ACC112 (cell line): ENCODE measurements at regions not wholly inside any gene's neighbourhood (a gene's known extent, or its start where the extent isn't known, plus 50 kb on each side); places are given as distances from the start of the nearest gene placed in this dataset.

ENCODE experiments used
- H2AFZ ChIP-seq: fragments of 200-600 bp; sonication (generic); one replicate; pipeline ENCODE4 v1.6.0; 2017; ENCODE audit warnings: antibody characterized with exemption, low read length; ENCODE audit not compliant: unreplicated experiment
- H3K27ac ChIP-seq: fragments of 200-600 bp; sonication (generic); 2 replicates; pipeline ENCODE4 v1.5.1; 2014; ENCODE audit warnings: low read depth, mild to moderate bottlenecking, antibody characterized with exemption, low read length, moderate library complexity
- H3K27me3 ChIP-seq: fragments of 200-600 bp; sonication (generic); 2 replicates; pipeline ENCODE4 v1.6.1; 2014; ENCODE audit warnings: mild to moderate bottlenecking, antibody characterized with exemption, low read length, moderate library complexity, mixed read lengths; ENCODE audit not compliant: insufficient read depth
- H3K36me3 ChIP-seq: fragments of 200-600 bp; sonication (generic); 2 replicates; pipeline ENCODE4 v1.6.1; 2016; ENCODE audit warnings: mild to moderate bottlenecking, antibody characterized with exemption, low read length, moderate library complexity, mixed read lengths; ENCODE audit not compliant: insufficient read depth
- H3K4me1 ChIP-seq: fragments of 200-600 bp; sonication (generic); one replicate; pipeline ENCODE4 v1.6.1; 2016; ENCODE audit warnings: low read length, mixed read lengths; ENCODE audit not compliant: insufficient read depth, unreplicated experiment, control insufficient read depth
- H3K4me3 ChIP-seq: fragments of 200-600 bp; sonication (generic); 2 replicates; pipeline ENCODE4 v1.5.1; 2014; ENCODE audit warnings: mild to moderate bottlenecking, low read depth, low read length
- H3K79me2 ChIP-seq: fragments of 200-600 bp; sonication (generic); one replicate; pipeline ENCODE4 v1.6.0; 2016; ENCODE audit warnings: low read length; ENCODE audit not compliant: control insufficient read depth, unreplicated experiment, insufficient read depth

GRCh38 chr14:25942090-25942489, 655.7 kb downstream of the NOVA1 start:
- no peak overlapping the region for H3K27ac ChIP-seq
- no peaks in the 10 kb centered on the region for H3K4me1 ChIP-seq
- no peaks in the 10 kb centered on the region for H3K36me3 ChIP-seq
- H3K4me3 ChIP-seq, result no peak overlapping the region
- no peaks in the 10 kb centered on the region for H3K27me3 ChIP-seq
- no peaks in the 10 kb centered on the region for H3K79me2 ChIP-seq
- no peak overlapping the region for H2AFZ ChIP-seq

- Histone ChIP-seq H3K4me1 (no peaks in the 10 kb centered on the region), H3K27ac (no peak overlapping the region), H3K36me3 (no peaks in the 10 kb centered on the region), H3K4me3 (no peak overlapping the region), H3K27me3 (no peaks in the 10 kb centered on the region), H2AFZ (no peak overlapping the region), H3K79me2 (no peaks in the 10 kb centered on the region)
Measured at GRCh38 chr14:25933731-25934130, 664.1 kb downstream of the NOVA1 start.

- Histone ChIP-seq H3K36me3 (no peaks in the 10 kb centered on the region), H3K79me2 (no peaks in the 10 kb centered on the region), H3K4me1 (no peaks in the 10 kb centered on the region), H3K4me3 (no peak overlapping the region), H3K27me3 (no peaks in the 10 kb centered on the region), H2AFZ (no peak overlapping the region), H3K27ac (no peak overlapping the region)
Measured at GRCh38 chr14:25929881-25930615, 667.8 kb downstream of the NOVA1 start.

- no peaks in the 10 kb centered on the region for H3K27me3 ChIP-seq
- H3K27ac ChIP-seq, result no peak overlapping the region
- no peaks in the 10 kb centered on the region for H3K36me3 ChIP-seq
- H2AFZ ChIP-seq, result no peak overlapping the region
- H3K4me1 ChIP-seq, result no peaks in the 10 kb centered on the region
- H3K79me2 ChIP-seq, result no peaks in the 10 kb centered on the region
- H3K4me3 ChIP-seq, result no peak overlapping the region
Measured at GRCh38 chr14:25911831-25912230, 686.0 kb downstream of the NOVA1 start.

GRCh38 chr14:25909045-25909747, 688.6 kb downstream of the NOVA1 start:
- Histone ChIP-seq H3K36me3 (no peaks in the 10 kb centered on the region), H3K79me2 (no peaks in the 10 kb centered on the region), H3K4me3 (no peak overlapping the region), H3K27me3 (no peaks in the 10 kb centered on the region), H3K27ac (no peak overlapping the region), H3K4me1 (no peaks in the 10 kb centered on the region), H2AFZ (no peak overlapping the region)

- H3K4me1 ChIP-seq, result no peaks in the 10 kb centered on the region
- H3K27me3 ChIP-seq, result no peaks in the 10 kb centered on the region
- no peaks in the 10 kb centered on the region for H3K36me3 ChIP-seq
- H3K79me2 ChIP-seq, result no peaks in the 10 kb centered on the region
- H3K27ac ChIP-seq, result no peak overlapping the region
- H3K4me3 ChIP-seq, result no peak overlapping the region
- H2AFZ ChIP-seq, result no peak overlapping the region
Measured at GRCh38 chr14:25908277-25909044, 689.4 kb downstream of the NOVA1 start.

- no peak overlapping the region for H3K4me3 ChIP-seq
- H3K27ac ChIP-seq, result no peak overlapping the region
- H3K27me3 ChIP-seq, result no peaks in the 10 kb centered on the region
- H3K79me2 ChIP-seq, result no peaks in the 10 kb centered on the region
- H2AFZ ChIP-seq, result no peak overlapping the region
- no peaks in the 10 kb centered on the region for H3K4me1 ChIP-seq
- no peaks in the 10 kb centered on the region for H3K36me3 ChIP-seq
Measured at GRCh38 chr14:25904446-25904845, 693.4 kb downstream of the NOVA1 start.

- Histone ChIP-seq H3K79me2 (no peaks in the 10 kb centered on the region), H3K4me3 (no peak overlapping the region), H3K4me1 (no peaks in the 10 kb centered on the region), H3K36me3 (no peaks in the 10 kb centered on the region), H3K27ac (no peak overlapping the region), H2AFZ (no peak overlapping the region), H3K27me3 (no peaks in the 10 kb centered on the region)
Measured at GRCh38 chr14:25899197-25899596, 698.6 kb downstream of the NOVA1 start.

GRCh38 chr14:25896777-25897176, 701.1 kb downstream of the NOVA1 start:
- Histone ChIP-seq H3K79me2 (no peaks in the 10 kb centered on the region), H3K4me3 (no peak overlapping the region), H3K27ac (no peak overlapping the region), H3K27me3 (no peaks in the 10 kb centered on the region), H3K36me3 (no peaks in the 10 kb centered on the region), H2AFZ (no peak overlapping the region), H3K4me1 (no peaks in the 10 kb centered on the region)

GRCh38 chr14:25895740-25896139, 702.1 kb downstream of the NOVA1 start:
- H3K4me3 ChIP-seq, result no peak overlapping the region
- no peak overlapping the region for H2AFZ ChIP-seq
- H3K27ac ChIP-seq, result no peak overlapping the region
- no peaks in the 10 kb centered on the region for H3K27me3 ChIP-seq
- H3K79me2 ChIP-seq, result no peaks in the 10 kb centered on the region
- no peaks in the 10 kb centered on the region for H3K4me1 ChIP-seq
- H3K36me3 ChIP-seq, result no peaks in the 10 kb centered on the region
